Caco-2 (cell line): ENCODE measurements at regions not wholly inside any gene's neighbourhood (a gene's known extent, or its start where the extent isn't known, plus 50 kb on each side); places are given as distances from the start of the nearest gene placed in this dataset.

Source experiments
- BruUV-seq: library from RNA; stranded (reverse); fragments of 400-500 nt; replicated peaks from 2 replicates; lab custom pipeline; 2021; lab: Mats Ljungman, UMichigan
- CTCF ChIA-PET: fragments of 300-600 bp; sonication (Branson Sonifier 250); formaldehyde crosslinking; loops from one replicate; lab custom pipeline; 2022; ENCODE audit warnings: antibody characterized with exemption; lab: Charles Lee
- POLR2A ChIA-PET: fragments of 300-600 bp; sonication (Branson Sonifier 250); formaldehyde crosslinking; loops from one replicate; lab custom pipeline; 2022; ENCODE audit warnings: antibody characterized with exemption; lab: Charles Lee
- DNase-seq, 2 experiments: peaks; one replicate each; pipeline versions ENCODE4 v3.0.0 to v3.0.0-alpha.2; 2020 to 2022
- H3K27me3 ChIP-seq: replicated peaks from 2 replicates; pipeline ENCODE4 v1.6.0; 2011; ENCODE audit warnings: low read length; ENCODE audit not compliant: control insufficient read depth, insufficient read depth
- H3K36me3 ChIP-seq: 2 replicates; pipeline ENCODE4 v1.5.1; 2011; ENCODE audit warnings: low read length; ENCODE audit not compliant: control insufficient read depth, insufficient read depth
- H3K4me1 ChIP-seq: fragments of 250-450 bp; sonication (Bioruptor Pico); 2 replicates; pipeline ENCODE4 v1.5.1; 2020; ENCODE audit warnings: mild to moderate bottlenecking
- H3K4me3 ChIP-seq: 2 replicates; pipeline ENCODE4 v1.5.1; 2011; ENCODE audit warnings: low read depth, mild to moderate bottlenecking, control low read depth, low read length
- H3K9me3 ChIP-seq: fragments of 250-450 bp; sonication (Bioruptor Pico); 2 replicates; pipeline ENCODE4 v1.5.1; 2020; ENCODE audit warnings: mild to moderate bottlenecking, moderate library complexity
- H3K27ac Mint-ChIP-seq: one replicate; pipeline ENCODE4 v1.8.0; 2022; ENCODE audit warnings: mixed read lengths; ENCODE audit not compliant: unreplicated experiment
- H3K27me3 Mint-ChIP-seq: one replicate; pipeline ENCODE4 v1.8.0; 2022; ENCODE audit warnings: mixed read lengths; ENCODE audit not compliant: insufficient read depth, unreplicated experiment
- H3K36me3 Mint-ChIP-seq: one replicate; pipeline ENCODE4 v1.8.0; 2022; ENCODE audit warnings: mild to moderate bottlenecking, mixed read lengths; ENCODE audit not compliant: insufficient read depth, unreplicated experiment
- H3K4me1 Mint-ChIP-seq: one replicate; pipeline ENCODE4 v1.8.0; 2022; ENCODE audit warnings: low read depth, mixed read lengths; ENCODE audit not compliant: unreplicated experiment
- H3K4me3 Mint-ChIP-seq: one replicate; pipeline ENCODE4 v1.8.0; 2022; ENCODE audit warnings: mild to moderate bottlenecking, moderate library complexity, mixed read lengths; ENCODE audit not compliant: unreplicated experiment
- H3K9me3 Mint-ChIP-seq: one replicate; pipeline ENCODE4 v1.8.0; 2022; ENCODE audit warnings: mixed read lengths; ENCODE audit not compliant: unreplicated experiment
- CTCF ChIP-seq, 2 experiments: fragments of 200-600 bp in 1 of 2; IDR thresholded peaks; 1 replicate in 1 of 2; 2 replicates in 1 of 2; pipeline versions ENCODE4 v1.5.1 to v1.8.0; 2011 to 2022; ENCODE audit warnings: antibody characterized with exemption in 1 of 2, control low read depth in 1 of 2, inconsistent platforms in 1 of 2, low read depth in 1 of 2, low read length in 1 of 2, mild to moderate bottlenecking in 1 of 2, moderate library complexity in 1 of 2; ENCODE audit not compliant: insufficient read depth in 1 of 2, severe bottlenecking in 1 of 2, unreplicated experiment in 1 of 2
- intact Hi-C: fragments of 100-400 bp; cut with micrococcal nuclease; formaldehyde crosslinking; loops from one replicate; pipeline ENCODE4 v1.10.0; 2022; ENCODE audit not compliant: unreplicated experiment

- TF ChIP-seq CTCF (IDR thresholded peaks at IDR 0.05; ENCODE audit: insufficient read depth in 1 of 2, low read depth in 1 of 2, low read length in 1 of 2, severe bottlenecking in 1 of 2, unreplicated experiment in 1 of 2), result no peak
- no peaks in the 10 kb centered on the region for H3K36me3 ChIP-seq
- H3K27me3 ChIP-seq, result no peaks in the 10 kb centered on the region
- Mint-ChIP-seq H3K9me3 (no peaks in the 10 kb centered on the region), H3K27me3 (peaks cover 8% of the 10 kb centered on the region), H3K4me1 (no peaks in the 10 kb centered on the region), H3K27ac (no peak overlapping the region), H3K36me3 (no peaks in the 10 kb centered on the region), H3K4me3 (no peak overlapping the region)
- CTCF ChIA-PET, result no interaction called here
- no peak for DNase-seq
- POLR2A ChIA-PET, result no interaction called here
- no peaks in the 10 kb centered on the region for H3K9me3 ChIP-seq
- BruUV-seq, result no TSS peak
- intact Hi-C loops, result no loop called here
- no peak overlapping the region for H3K4me3 ChIP-seq
- H3K4me1 ChIP-seq, result no peaks in the 10 kb centered on the region
Measured at GRCh38 chr7:54817152-54817551, 58.1 kb upstream of the SEC61G start.

GRCh38 chr7:54823776-54824175 lies 64.8 kb upstream of the SEC61G start:
- Mint-ChIP-seq H3K4me1 (no peaks in the 10 kb centered on the region), H3K4me3 (no peak overlapping the region), H3K9me3 (no peaks in the 10 kb centered on the region), H3K27ac (no peak overlapping the region), H3K36me3 (no peaks in the 10 kb centered on the region), H3K27me3 (peaks cover 6% of the 10 kb centered on the region)
- intact Hi-C loops, result no loop called here
- no peak overlapping the region for H3K4me3 ChIP-seq
- BruUV-seq, result no TSS peak
- no peak for DNase-seq
- POLR2A ChIA-PET, result no interaction called here
- H3K36me3 ChIP-seq, result no peaks in the 10 kb centered on the region
- no peaks in the 10 kb centered on the region; the same call in 1 of the 2 replicates for H3K27me3 ChIP-seq
- H3K4me1 ChIP-seq, result no peaks in the 10 kb centered on the region
- no peaks in the 10 kb centered on the region; the same call in 1 of the 2 replicates for H3K9me3 ChIP-seq
- CTCF ChIA-PET, result no interaction called here
- TF ChIP-seq CTCF (IDR thresholded peaks at IDR 0.05; ENCODE audit: insufficient read depth in 1 of 2, low read depth in 1 of 2, low read length in 1 of 2, severe bottlenecking in 1 of 2, unreplicated experiment in 1 of 2), result no peak

- Histone ChIP-seq H3K9me3 (no peaks in the 10 kb centered on the region; the same call in 1 of the 2 replicates), H3K36me3 (no peaks in the 10 kb centered on the region), H3K4me1 (no peaks in the 10 kb centered on the region), H3K27me3 (no peaks in the 10 kb centered on the region; the same call in 1 of the 2 replicates), H3K4me3 (no peak overlapping the region)
- no peak for DNase-seq
- Mint-ChIP-seq H3K4me3 (no peak overlapping the region), H3K9me3 (no peaks in the 10 kb centered on the region), H3K27me3 (peaks cover 6% of the 10 kb centered on the region), H3K36me3 (no peaks in the 10 kb centered on the region), H3K27ac (no peak overlapping the region), H3K4me1 (no peaks in the 10 kb centered on the region)
- TF ChIP-seq CTCF (IDR thresholded peaks at IDR 0.05; ENCODE audit: insufficient read depth in 1 of 2, low read depth in 1 of 2, low read length in 1 of 2, severe bottlenecking in 1 of 2, unreplicated experiment in 1 of 2), result no peak
- CTCF ChIA-PET, result no interaction called here
- BruUV-seq, result no TSS peak
- POLR2A ChIA-PET, result no interaction called here
- intact Hi-C loops, result no loop called here
Measured at GRCh38 chr7:54824655-54825054, 65.6 kb upstream of the SEC61G start.
